Hepatocyte (in vitro differentiated cells): ENCODE measurements at regions not wholly inside any gene's neighbourhood (a gene's known extent, or its start where the extent isn't known, plus 50 kb on each side); places are given as distances from the start of the nearest gene placed in this dataset.

Experiments
- CTCF ChIP-seq: fragments of 200-600 bp; sonication (generic); IDR thresholded peaks from 2 replicates; pipeline ENCODE4 v1.5.1; 2016; ENCODE audit warnings: antibody characterized with exemption, mild to moderate bottlenecking; ENCODE audit not compliant: poor library complexity
- EZH2 ChIP-seq: fragments of 200-600 bp; sonication (generic); IDR thresholded peaks from 2 replicates; pipeline ENCODE4 v1.6.1; 2016; ENCODE audit warnings: antibody characterized with exemption, mild to moderate bottlenecking, borderline replicate concordance
- EZH2phosphoT487 ChIP-seq: fragments of 200-600 bp; sonication (generic); IDR thresholded peaks from one replicate; pipeline ENCODE4 v1.6.1; 2018; ENCODE audit warnings: antibody characterized with exemption, mild to moderate bottlenecking, low read depth, moderate library complexity; ENCODE audit not compliant: unreplicated experiment, severe bottlenecking

- TF ChIP-seq CTCF (no peak), EZH2phosphoT487 (no peak), EZH2 (no peak)
Measured at GRCh38 chr7:69134316-69134715, 464.0 kb upstream of the AUTS2 start.
